ENCODE measurements at regions not wholly inside any gene's neighbourhood (a gene's known extent, or its start where the extent isn't known, plus 50 kb on each side); places are given as distances from the start of the nearest gene placed in this dataset.

DNA sequence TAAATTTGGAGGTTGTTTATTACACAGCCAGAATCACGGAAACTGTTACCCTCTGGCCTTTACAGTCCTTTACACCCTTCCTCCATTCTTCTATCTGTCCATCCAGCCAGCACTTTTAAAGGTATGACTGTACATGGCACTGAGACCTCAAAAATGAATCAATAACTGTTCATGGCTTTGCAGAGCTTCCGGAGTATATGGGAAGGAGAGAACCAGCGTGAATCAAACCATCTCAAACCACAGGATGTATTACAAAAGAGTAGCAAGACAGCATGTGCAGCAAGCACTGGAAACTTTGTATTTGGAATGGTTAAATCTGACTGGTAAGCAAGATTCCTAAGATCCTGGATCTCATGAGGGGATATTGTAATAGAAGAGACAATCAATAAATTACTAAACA lies 228.5 kb upstream of the CASK start:
- no peak for DNase-seq (ENCODE audit: low spot score)

DNA sequence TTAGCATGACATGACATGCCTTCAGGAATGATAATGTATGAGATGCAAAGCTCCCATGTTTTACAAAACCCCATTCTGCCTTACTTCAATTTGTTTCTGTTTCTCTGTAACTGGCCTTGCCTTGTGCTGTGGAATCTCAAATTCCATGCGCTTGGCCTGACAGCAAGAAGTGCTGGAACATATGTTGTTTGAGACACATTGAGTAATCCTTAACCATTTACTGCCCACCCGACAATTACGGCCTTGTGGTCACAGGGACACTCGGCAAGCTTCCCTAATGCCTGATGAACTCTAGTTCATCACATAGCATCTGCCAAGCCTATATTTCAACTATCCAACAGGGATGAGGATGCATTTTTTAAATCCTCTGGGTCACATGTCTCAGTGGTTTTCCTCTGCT lies 226.4 kb upstream of the CASK start:
- no peak for DNase-seq (ENCODE audit: low spot score)

DNA sequence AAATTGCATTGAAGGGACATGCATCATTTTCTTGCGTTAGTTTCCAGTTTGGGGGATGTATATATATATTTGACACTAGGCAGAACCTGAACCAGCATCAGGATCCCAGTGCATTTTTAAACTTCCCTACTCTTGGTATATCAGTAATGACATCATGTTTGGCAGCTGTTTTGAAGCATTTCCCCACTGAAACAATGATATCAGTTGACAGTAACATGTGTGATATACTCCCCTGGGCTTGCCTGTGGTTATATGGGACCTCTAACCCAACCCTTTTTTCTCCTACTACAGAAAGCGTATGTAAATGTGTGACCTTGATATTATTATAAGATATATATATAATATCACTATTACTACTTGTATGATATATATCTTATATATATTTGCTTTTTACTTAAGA lies 225.9 kb upstream of the CASK start:
- no peak for DNase-seq (ENCODE audit: low spot score)

DNA sequence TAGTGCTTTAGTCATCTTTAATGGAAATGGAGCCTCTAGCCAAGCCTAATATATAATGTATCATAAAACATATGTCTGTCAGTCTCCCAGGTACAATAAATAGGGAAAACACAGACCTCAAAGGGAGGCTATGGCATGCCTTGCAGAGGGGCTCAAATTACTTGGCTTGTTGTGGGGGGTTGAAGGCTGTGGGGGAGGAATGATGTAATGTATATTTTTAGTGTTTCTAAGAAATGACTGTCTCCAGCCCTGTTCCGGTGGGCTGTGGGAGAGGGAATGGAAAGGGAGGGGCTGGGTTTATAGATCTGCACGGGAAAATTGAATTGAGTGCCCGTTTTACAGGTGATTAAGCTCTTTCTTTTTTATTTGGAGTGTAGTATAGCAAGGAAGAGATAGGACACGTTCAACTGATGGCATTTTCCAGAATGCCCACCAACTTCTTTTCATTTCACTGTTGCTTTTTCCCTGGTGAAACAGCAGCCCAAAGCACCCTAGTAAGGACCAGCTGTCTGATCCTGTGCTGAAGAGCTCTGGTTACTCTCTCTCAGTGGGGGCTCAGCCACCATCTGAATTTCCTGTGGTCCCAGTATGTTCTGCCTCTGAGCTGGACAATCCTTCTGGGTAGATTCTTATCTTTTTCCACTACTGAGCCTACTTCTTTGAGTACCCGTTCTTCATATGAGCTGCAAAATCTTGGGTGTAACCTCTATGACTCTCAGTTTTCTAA lies 220.7 kb upstream of the CASK start:
- no peak for DNase-seq (ENCODE audit: low spot score)

DNA sequence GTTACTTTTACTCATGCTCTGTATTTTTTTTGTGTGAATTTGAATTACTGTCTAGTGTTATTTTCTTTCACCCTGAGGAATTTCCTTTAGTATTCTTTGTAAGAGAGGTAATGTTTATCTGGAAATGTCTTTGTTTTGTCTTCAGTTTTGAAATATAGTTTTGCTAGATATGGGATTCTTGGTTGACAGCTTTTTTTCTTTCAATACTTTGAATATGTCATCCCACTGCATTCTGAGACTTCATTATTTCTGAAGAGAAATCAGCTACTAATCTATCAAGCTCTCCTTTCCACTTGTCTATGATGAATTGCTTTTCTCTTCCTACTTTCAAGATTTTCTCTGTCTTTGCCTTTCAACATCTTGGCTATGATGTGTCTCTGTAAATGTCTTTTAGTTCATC lies 217.0 kb upstream of the CASK start:
- no peak for DNase-seq (ENCODE audit: low spot score)

DNA sequence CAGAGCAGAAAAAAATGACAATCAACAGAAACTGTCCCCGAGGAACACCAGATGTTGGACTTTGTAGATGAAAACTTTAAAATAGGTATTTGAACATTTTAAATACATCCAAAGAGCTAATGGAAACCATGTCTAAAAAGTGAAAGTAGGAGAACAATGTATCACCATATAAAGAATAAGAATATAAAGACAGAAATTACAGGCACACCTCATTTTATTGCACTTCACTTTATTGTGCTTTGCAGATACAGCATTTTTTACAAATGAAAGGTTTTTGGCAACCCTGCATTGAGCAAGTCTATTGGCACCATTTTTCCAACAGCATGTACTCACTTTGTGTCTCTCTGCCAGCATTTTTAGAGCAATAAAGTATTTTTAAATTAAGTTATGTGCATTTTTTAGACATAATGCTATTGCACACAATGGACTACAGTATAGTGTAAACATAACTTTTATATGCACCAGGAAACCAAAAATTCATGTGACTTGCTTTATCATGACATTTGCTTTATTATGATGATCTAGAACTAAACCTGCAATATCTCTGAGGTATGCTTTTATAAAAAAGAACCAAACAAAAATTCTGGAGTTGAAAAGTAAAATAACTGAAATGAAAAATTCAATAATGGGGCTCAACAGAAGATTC lies 212.4 kb upstream of the CASK start:
- no peak for DNase-seq (ENCODE audit: low spot score)

DNA sequence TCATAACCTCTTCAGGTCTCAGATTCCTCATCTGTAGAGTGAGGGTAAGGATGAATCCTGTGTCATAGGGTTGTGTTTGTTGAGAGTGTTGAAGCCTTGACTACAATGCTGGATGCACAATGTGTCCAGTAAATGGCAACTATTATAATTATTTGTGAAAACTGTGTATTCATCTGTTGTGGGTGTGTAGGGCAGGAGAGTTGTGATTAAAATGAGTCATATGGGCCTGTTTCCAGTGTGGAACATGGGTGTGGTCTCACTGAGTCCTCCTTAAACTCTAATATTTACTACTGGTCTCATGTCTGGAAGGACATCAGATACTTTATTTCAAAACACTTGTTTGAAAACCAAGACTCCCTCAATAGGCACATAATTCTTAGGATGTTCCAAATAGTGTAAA lies 208.5 kb upstream of the CASK start:
- no peak for DNase-seq (ENCODE audit: low spot score)

DNA sequence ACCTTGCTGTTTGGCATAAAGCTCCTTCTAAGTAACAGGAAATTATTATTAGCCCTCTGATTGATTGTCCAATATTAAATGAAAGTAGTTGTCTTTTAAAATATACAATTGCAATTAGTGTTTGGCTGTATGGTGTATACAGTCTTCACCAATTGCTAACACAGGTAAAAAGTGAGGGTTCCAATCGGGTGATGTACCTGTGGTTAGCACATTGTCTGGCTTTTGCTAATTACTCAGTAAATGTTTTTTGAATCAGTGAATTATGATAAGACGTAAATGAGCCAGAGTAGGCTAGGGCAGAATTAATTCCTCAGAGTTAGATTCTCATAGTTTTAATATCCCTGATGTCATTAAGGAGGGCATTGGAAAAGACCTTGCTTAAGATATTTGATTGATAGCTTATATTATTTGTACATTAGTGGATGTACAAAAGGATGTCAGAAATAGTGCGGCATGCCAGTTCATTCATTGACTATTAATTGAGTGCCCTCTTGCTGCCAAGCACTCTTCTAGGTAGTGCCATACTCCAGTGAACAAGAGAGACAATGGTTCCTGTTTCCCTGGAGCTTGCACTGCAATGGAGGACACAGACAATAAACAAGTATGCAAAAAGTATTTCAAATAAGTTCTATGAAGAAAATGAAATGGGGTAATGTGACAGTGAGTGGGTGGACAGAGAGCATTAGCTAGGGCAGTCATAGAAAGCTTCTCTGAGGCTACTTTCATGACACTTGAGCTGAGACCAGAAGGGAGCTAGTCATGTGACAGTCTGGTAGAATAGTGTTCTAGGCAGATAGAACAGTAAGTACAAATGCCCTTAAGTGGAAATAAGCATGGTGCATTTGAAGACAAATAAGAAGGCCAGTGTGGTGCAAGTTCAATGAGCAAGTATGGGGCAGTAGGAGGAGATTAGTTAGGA lies 205.9 kb upstream of the CASK start:
- no peak for DNase-seq (ENCODE audit: low spot score)

DNA sequence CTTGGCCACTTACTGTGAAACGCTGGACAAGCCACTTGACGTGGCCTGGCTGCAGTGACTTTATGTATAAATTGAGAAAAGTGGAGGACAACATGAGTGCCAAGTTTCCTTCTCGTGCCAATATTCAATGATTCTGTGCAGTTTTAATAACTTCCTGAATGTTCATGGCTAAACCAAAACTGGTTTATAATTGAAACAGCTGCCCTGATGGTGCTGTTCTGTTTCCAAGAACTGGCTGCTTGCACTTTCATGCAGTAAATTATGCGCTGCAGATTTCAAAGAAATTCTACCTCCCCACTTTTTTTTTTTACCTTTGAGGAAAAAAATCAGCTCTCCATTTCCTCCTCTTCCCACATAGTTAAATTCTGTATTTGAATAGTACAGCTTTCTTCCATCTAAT lies 205.2 kb upstream of the CASK start:
- DNase-seq (ENCODE audit: low spot score): no peak

DNA sequence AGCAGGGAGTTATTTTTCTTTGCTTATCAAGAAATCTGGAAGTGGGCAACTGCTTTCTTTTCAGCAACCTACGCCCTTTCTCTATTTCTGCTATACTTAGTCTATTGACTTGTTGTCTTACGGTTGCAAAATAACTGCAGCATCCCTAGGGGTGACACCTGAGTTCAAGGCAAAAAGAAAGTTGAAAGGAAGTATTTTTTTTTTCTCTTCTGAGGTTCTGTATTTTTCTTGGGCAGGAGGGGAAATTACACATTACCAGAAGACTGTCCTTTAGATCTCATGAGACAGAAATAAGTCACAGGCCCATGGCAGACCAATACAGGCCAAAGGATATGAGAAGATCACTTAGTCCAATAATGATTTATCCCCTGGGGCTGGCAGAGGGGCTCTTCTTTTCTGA lies 204.7 kb upstream of the CASK start:
- DNase-seq (ENCODE audit: low spot score): no peak

DNA sequence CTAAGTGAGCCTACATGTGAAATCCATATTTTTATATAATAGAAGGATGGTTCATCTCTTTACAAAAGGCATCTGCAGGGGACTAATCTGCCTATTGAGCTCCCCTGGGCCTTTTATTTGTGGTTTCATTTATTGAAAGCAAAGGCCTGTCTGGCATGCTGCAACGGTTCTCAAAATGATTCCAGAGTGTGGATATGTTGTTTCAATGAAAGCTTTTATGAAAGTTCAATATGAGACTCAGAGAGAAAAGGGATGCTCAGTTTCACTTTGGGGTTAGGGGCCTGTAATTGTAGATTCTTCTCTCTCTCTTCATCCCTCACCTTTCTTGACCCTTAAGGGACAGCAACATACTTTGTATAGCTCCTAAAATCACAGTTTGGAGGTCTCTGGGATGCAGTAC lies 204.2 kb upstream of the CASK start:
- no peak for DNase-seq (ENCODE audit: low spot score)

DNA sequence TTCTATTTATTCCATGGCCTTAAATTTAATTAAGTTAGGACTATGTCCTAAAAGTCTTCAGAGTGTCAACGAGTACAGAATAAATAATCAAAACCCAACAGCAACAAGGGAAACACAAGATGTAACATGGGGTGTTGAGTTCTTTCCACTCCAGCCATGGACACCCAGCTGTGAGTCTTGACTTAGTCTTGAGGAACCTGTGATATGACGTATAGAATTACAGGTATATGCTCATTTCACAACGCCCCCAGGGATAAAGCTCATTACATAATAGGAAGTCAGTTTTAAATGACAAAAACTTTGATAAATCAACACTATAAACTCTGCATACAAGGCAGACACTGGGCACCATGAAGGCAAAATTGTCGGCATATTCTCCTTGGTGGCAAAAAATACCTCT lies 200.0 kb upstream of the CASK start:
- DNase-seq (ENCODE audit: low spot score): no peak

DNA sequence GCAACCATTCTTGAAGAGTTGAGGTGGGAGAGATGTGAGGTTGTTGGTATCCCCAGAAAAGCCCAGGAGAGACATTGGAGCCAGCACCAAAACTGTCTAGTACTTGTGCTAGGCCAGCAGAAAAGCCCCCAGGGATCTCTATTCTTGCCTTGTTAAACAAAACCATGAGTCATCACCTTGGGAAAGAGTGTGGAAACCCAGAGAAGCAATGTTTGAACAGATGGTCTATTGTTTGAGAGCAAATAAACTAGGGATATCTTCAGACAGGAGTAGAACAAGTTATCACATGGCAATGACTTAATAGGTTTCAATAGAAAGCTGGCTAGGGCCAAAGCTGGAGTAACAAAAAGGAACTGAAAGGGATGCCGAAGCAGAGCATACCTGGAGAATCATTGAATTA lies 195.7 kb upstream of the CASK start:
- peak; percentile 58 for DNase-seq (ENCODE audit: low spot score)

DNA sequence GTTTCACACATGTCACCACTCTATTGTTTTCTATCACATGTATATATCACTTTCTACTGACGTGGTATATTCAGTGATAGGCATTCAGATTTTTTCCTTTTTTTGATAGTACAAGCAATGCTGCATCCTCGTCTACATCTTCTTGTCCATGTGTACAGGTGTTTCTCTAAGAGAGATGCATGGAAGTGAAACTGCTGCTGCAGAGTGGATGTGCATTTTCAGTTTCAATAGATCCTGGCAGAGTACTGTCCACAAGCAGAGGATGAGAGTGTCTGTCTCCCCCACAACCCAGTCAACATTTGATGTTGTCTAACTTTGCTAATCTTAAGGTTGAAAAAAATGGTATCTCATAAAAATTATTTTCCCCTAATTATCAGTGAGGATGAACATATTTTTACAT lies 194.0 kb upstream of the CASK start:
- no peak for DNase-seq (ENCODE audit: low spot score)

DNA sequence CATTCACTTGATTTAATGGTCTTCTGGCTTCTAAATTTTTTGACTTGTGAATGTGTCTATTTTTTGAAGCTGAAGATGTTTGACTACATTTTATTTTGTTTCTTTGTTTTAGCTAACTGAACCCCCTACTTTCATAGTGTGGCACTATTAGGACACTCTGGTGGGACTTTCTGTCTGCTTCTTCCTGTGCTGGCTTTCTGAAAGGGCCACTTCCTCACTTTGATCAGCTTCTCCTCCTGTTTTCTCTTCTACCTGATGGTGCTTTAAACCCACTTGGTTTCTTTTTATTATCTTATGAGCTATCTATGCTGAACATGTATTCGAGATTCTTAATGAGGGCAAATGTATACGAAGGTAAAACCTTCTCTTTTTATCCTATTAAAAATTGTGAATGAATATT lies 186.1 kb upstream of the CASK start:
- DNase-seq (ENCODE audit: low spot score): no peak

DNA sequence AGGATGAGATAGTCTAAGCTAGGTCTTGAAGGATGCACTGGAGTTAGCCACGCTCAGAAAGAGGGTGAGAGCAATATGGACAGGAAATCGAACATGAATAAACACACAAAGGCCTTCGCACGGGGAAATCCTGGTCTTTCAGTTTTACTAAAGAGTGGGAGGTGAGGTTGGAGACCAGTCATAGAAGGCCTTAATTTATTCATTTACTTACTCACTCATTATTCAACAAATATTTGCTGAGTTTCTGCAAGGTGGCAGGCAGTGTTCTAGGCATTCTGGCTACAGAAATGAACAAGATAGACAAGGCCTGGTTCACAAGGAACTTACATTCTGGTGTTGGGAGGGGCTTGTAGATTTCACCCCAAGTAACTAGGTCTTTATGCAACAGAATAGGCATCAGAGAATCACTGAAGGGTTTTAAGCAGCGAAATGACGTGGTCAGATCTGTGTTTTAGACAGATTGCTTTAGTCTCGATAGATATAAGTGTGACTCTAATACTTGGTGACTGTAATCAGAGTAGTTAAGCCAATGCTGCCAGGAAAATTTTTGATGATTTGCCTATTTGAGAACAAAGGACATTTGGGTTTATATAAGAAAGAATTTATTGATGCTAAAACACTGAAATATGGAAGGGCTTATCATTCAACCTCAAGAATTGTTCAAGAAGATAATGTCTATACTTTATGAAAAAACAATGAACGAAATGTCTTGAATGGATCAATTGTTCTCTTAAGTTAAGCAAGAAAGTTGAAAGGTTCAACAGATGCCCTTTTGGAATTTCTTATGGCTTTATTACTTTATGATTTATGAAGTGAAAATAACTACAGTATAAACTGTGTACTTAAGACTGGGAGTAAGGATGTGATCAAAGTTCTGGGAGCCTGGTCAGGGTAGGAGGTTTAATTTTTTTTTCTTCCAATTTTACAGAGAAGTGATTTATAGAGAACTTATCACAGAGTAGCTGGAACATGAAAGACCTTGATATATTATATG lies 184.4 kb upstream of the CASK start:
- no peak for DNase-seq (ENCODE audit: low spot score)

DNA sequence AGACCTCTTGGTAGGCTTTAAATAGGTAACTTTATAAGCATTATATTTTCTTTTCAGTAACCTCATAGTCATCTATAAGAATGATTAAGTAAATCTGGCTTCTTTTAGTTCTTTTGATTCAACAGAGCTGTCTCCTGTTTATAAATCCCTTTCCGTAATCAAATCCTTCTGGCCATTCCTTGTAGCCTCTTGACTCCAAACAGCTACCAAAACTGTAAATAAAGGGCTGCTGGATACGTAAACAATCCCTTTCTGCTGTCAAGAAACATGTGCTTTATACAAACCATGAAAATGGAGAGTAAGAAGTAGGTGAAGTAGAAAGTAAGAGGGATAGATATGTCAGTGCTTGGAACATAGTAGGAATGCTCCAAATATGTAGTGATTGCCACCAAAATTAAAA lies 183.2 kb upstream of the CASK start:
- DNase-seq (ENCODE audit: low spot score): no peak

DNA sequence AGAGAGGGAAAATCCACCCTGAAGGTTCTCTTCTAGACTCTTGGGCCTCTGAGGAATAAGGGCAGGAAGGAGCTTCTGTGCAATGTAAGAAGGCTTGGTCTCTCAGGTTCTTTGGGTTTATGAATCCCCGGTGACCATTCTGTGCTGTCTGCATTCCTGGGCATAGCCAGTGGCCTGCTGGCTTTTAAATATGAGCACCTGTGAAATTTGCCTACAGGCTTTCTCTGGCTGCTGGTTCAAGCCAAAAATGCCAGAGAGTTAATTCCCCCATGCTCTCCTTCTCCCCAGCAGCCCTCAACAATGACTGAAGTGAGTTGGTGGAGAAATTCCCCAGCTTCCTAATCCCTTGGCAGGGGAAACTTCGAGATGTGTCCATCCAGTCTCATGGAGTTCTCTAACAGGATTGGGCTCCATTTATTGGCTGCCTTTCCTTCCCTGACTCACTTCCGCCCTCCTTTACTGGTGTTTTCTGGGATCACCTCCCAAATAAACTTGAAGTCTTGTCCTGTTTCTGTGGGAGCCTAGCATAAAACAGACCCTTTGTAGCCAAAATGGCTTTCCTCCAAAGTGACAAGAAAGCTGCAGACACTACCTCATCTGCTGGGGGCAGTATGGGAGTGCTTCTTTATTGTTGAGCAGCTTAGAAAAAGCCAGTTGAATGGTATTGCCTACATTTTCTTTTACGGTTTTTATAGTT lies 179.4 kb upstream of the CASK start:
- no peak for DNase-seq (ENCODE audit: low spot score)

DNA sequence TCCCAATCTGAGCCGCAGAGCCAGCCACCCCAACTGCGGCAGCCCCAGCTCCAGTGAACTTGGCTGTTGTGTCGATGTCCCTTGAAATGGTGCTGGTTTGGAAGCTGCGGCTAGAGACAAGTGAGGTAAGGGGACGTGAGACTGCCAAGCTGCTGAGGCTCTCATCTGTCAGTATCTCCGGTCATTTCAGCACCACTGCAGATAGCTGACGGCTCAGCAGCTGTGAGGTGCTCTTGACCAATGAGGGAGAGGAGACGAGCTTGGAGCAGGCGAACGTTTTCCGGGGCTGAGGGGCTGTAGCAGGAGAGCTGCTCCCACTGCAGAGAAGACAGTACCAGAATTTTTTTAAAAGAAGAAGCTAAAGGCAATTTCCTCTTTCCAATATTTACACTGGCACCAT lies 175.5 kb upstream of the CASK start:
- no peak for DNase-seq (ENCODE audit: low spot score)

DNA sequence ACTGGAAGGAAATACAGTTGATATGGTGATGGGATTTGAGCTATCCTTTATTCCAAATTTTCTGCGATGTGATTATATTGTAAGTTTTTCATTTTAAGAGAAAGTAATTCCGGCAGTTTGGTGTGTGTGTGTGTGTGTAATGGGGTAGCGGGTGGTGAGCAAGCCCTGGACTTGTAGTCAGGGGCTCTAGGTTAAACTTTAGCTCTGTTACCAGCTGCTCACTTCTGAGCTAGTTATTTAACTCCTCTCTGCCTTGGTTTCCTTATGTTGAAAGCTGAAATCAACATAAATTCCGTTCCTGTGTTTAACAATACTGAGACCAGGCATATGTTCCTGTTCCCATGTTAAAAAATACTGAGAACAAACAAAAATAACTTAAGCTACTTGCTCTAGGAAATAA lies 174.1 kb upstream of the CASK start:
- no peak for DNase-seq (ENCODE audit: low spot score)

DNA sequence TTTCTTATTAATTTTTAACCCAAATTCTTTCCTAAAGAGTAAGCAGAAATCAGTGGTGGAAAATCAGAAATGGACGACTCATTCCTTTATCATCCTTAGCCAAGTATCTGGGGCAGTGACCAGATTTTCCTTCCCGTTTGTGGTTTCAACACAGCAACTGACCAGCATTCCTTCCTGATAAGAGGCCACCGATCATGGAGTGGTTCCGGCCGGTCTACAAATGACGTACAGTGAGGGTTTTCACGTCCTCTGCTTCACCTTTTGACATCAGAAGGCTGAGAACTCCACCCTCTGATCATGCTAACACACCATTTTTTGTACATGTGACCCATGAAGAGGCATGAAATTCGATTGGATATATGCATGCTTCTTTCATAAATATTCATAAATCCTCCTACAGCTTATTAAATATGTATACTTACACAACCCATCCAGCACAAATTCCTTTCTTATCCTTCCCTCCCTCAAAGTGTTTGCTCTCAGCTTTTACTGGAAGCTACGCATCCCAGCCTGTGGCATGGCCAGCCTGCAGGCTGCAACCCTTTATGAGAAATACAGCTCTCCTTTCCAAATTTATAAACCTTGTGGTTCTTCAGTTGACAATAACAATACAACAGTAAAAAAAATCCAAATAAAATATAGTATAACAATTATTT lies 173.0 kb upstream of the CASK start:
- DNase-seq (ENCODE audit: low spot score): no peak
